ENCODE measurements at regions not wholly inside any gene's neighbourhood (a gene's known extent, or its start where the extent isn't known, plus 50 kb on each side); places are given as distances from the start of the nearest gene placed in this dataset.
"Not testable (repeated sequence)": the region's sequence is repeated elsewhere in the genome, so short reads cannot be mapped to it uniquely, and the experiment has no call there.

- DNase-seq (ENCODE audit: low spot score) (peak; percentile 90), ATAC-seq (peak; percentile 99)
- intact Hi-C loops (cut with DNase I): not testable (repeated sequence)
These were observed 93.0 kb downstream of the CRLF3 start for GRCh38 chr17:30731210-30732132.

- peak; percentile 31 for DNase-seq (ENCODE audit: low spot score)
- ATAC-seq; intact Hi-C loops (cut with DNase I): not testable (repeated sequence)
These were observed 93.7 kb downstream of the CRLF3 start for GRCh38 chr17:30730837-30731209.

- ATAC-seq; intact Hi-C loops (cut with DNase I): not testable (repeated sequence)
- DNase-seq (ENCODE audit: low spot score): peak; percentile 32
These were observed 94.2 kb downstream of the CRLF3 start for GRCh38 chr17:30730171-30730836.

GRCh38 chr17:30729471-30730170 lies 94.9 kb downstream of the CRLF3 start:
- intact Hi-C loops (cut with DNase I); ATAC-seq: not testable (repeated sequence)
- peak; percentile 33 for DNase-seq (ENCODE audit: low spot score)

- DNase-seq (ENCODE audit: low spot score): peak; percentile 39
- intact Hi-C loops (cut with DNase I); ATAC-seq: not testable (repeated sequence)
These were observed 97.0 kb downstream of the CRLF3 start for GRCh38 chr17:30727517-30727916.

GRCh38 chr17:30726734-30727133 lies 97.8 kb downstream of the CRLF3 start:
- intact Hi-C loops (cut with DNase I): not testable (repeated sequence)
- DNase-seq (ENCODE audit: low spot score): peak; percentile 42

GRCh38 chr17:30726310-30726709 lies 98.2 kb downstream of the CRLF3 start:
- DNase-seq (ENCODE audit: low spot score); intact Hi-C loops (cut with DNase I): not testable (repeated sequence)

More at GRCh38 chr17:30726734-30727133, 97.8 kb downstream of the CRLF3 start:
- not testable (repeated sequence) for ATAC-seq

GRCh38 chr17:30724034-30724650 lies 100.3 kb downstream of the CRLF3 start:
- peak; percentile 19 for ATAC-seq
- peak; percentile 43 for DNase-seq (ENCODE audit: low spot score)
- intact Hi-C loops (cut with DNase I): not testable (repeated sequence)

More at GRCh38 chr17:30726310-30726709, 98.2 kb downstream of the CRLF3 start:
- ATAC-seq: not testable (repeated sequence)

GRCh38 chr17:30722114-30722780 lies 102.2 kb downstream of the CRLF3 start:
- intact Hi-C loops (cut with DNase I); ATAC-seq: not testable (repeated sequence)
- peak; percentile 41 for DNase-seq (ENCODE audit: low spot score)

- peak; percentile 22 for DNase-seq (ENCODE audit: low spot score)
- ATAC-seq; intact Hi-C loops (cut with DNase I): not testable (repeated sequence)
These were observed 103.5 kb downstream of the CRLF3 start for GRCh38 chr17:30720971-30721370.

- DNase-seq (ENCODE audit: low spot score): peak; percentile 55
- no peak for ATAC-seq
- intact Hi-C loops (cut with DNase I): no loop called here
These were observed 104.5 kb downstream of the CRLF3 start for GRCh38 chr17:30720013-30720471.

- peak; percentile 61 for ATAC-seq
- peak; percentile 81 for DNase-seq (ENCODE audit: low spot score)
- intact Hi-C loops (cut with DNase I): not testable (repeated sequence)
These were observed 105.1 kb downstream of the CRLF3 start for GRCh38 chr17:30719131-30719973.

GRCh38 chr17:30718691-30719090 lies 105.8 kb downstream of the CRLF3 start:
- ATAC-seq; intact Hi-C loops (cut with DNase I): not testable (repeated sequence)
- peak; percentile 21 for DNase-seq (ENCODE audit: low spot score)

- intact Hi-C loops (cut with DNase I); ATAC-seq; DNase-seq (ENCODE audit: low spot score): not testable (repeated sequence)
These were observed 106.4 kb downstream of the CRLF3 start for GRCh38 chr17:30718099-30718447.

GRCh38 chr17:30717291-30718098 lies 107.0 kb downstream of the CRLF3 start:
- intact Hi-C loops (cut with DNase I): no loop called here
- DNase-seq (ENCODE audit: low spot score): no peak

GRCh38 chr17:30716461-30717290 lies 107.8 kb downstream of the CRLF3 start:
- ATAC-seq: no peak
- DNase-seq (ENCODE audit: low spot score): no peak
- intact Hi-C loops (cut with DNase I): no loop called here

More at GRCh38 chr17:30717291-30718098, 107.0 kb downstream of the CRLF3 start:
- ATAC-seq: no peak

Data from sciatic nerve (tissue), 2 donors.